Activated T-cell treated with anti-CD3 and anti-CD28 coated beads, Interleukin-2, amount 50 U/mL, for 48 hours (primary cell): ENCODE measurements at regions not wholly inside any gene's neighbourhood (a gene's known extent, or its start where the extent isn't known, plus 50 kb on each side); places are given as distances from the start of the nearest gene placed in this dataset.

Source experiments
- DNase-seq, 2 experiments: peaks; one replicate each; pipeline ENCODE4 v3.0.0-alpha.2; 2020

GRCh38 chr1:175864625-175865024, 121.2 kb upstream of the TNR start:
- no peak for DNase-seq

DNA sequence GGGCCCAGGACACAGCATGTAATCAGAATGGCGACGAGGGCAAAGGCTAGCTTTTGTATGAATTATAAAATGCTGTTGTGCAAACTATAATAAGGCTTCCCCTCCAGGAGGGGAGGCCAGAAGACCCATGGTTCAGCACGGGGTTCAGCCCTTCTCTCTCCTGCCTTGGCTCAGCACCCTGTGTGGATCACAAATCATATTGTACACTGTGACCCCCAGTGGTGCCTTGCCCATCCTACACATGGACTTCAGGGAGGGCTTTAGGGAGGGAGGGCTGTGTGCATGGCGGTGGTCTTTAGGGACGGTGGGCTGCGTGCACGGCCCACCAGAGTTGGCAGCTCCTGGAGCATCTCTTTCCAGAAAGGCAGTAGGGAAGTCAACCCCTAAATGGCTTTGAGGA, 120.8 kb upstream of the TNR start:
- DNase-seq, result no peak

DNA sequence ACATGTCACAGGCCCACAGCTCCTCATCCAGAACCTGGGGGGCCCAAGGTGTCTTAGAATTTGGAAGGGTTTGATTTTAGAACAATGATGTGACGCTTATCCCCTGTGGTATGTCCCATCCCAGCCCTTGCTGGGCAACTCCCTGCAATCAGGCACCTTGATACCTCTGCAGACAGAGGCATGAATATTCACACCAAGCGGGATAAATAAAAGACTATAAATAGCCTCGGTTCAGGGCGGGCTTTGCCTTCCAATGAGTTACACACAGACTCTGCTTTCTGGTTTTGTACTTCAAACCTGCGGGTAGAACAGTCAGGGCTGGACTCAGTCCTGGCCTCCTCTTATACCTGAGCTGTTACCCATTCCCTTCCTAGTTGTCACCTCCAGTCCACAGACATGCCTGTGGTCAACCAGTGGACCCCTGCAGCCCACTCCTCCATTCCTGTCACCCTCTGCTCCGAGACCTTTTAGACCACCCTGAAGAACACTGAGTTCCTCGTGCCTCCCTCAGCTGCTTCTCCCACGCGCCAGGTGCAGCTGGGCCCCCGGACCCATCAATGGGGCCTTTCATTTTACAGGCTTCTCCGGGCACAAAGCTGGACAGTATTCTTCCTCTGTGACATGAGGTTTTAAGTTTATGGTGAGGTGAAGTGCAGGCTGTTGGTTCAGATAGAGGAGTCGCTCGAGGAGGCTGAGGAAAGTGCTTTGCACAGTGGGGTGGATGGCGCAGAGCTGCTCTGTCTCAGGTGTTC, 120.1 kb upstream of the TNR start:
- DNase-seq, result no peak

GRCh38 chr1:175862408-175862807, 119.0 kb upstream of the TNR start:
- no peak for DNase-seq

DNA sequence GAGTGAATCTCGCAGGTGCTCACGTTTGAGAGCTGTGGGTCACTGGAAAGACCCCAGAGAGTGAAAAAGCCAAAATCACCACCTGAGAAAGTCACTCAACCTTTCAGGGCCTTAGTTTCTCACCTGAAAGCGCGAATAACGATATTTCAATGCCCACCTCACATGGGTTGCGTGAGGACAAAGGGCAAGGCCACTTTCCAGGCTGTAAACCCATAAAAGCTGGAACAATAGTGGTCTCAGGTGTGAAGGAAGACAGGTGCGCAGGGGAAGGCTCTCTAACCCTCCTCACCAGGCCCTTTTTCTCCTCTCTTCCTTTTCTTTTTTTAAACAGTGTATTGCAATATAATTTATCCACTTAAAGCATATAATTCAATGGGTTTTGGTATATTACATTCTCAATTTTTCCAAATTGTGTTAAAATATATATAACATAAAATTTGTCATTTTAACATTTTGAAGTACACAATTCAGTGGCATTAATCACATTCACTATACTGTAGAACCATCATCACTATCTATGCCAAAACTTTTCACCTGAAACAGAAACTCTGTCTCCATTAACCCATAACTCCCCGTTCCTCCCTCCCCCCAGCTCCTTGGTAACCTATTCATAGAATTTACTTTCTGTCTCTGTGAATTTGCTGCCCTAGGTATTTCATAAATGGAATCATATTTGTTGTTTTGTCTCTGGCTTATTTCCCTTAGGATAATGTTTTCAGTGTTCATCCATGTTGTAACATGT, 118.4 kb upstream of the TNR start:
- DNase-seq, result no peak

GRCh38 chr1:175857756-175858155, 114.4 kb upstream of the TNR start:
- DNase-seq, result no peak

GRCh38 chr1:175853681-175854080, 110.3 kb upstream of the TNR start:
- no peak for DNase-seq

DNA sequence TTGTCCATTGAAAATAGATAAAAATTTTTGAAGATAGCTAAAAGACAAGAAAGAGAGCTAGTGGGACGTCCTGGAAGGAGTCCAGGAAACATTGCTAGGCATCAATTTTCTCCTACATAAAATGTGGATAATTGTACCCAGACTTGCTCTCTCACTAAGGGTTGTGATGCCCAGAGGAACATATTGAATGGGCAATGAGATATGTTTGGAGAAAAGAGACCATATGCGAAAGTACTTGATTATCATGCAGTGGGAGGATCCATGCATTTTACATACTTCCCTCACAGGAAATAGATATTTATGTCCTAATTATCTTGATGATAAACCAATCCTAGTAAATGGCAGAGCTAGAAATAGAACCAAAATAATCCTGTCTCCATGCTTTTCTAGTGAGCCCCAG, 108.4 kb upstream of the TNR start:
- DNase-seq, result no peak

- DNase-seq, result no peak
Observed at GRCh38 chr1:175848329-175848728, 104.9 kb upstream of the TNR start.

- no peak for DNase-seq
Observed at GRCh38 chr1:175845985-175846384, 102.6 kb upstream of the TNR start.

DNA sequence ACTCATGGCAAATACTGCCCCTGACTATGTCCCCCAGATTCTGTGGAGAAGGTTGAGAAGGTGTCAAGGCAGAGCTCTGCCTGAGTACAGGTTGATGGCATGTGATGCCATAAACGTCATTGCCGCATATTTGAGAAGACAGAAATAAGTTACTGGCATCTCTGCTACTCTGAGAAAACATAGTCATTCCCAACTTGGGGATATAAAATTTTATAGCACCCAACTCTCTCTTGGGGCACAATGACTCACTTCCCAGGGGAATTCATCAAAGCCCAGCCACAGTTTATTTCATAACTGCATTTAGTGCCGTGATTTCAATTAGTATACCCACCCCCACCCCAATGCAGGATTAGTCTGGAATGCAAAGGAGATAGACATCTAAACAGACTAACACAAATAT, 101.9 kb upstream of the TNR start:
- no peak for DNase-seq

DNA sequence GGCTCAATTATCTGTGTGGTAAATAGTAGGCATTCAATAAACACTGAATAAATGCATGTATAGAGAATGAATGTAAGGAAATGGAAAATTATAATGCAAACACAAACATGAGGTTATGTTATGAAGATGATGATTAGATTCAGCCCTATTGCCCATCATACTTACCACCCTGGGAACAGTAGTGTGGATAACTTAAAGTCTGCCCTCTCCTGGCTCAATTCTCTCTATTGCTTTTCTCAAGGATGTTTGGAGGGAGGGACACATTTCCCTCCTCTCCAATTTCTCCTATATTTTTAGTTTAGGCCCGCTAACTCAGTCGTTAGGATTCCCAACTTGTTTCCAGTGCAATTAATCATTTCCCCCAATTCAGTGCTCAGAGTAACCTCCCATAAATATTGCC, 101.5 kb upstream of the TNR start:
- no peak for DNase-seq

GRCh38 chr1:175842550-175842949, 99.2 kb upstream of the TNR start:
- DNase-seq, result no peak

DNA sequence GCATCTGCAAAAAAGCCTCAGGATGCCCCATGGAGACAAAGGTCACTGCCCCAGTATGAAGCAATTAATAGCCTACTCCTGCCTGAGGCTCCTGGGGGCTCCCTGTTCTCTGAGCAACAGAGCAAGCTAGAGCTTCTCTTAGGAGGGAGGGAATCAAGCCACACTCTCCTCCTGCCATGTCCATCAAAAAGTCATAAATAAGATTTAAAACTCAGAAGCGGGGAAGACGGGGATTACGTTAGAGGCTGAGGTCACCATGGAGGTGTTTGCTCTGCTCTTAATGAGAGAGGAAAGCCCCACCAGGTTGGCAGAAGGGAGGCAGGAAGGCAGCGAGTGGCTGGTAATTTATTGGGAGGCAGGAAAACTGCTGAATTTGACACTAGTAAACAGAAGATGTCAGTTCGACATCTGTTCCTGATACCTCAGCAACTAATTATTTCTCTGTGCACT, 98.4 kb upstream of the TNR start:
- DNase-seq, result no peak

DNA sequence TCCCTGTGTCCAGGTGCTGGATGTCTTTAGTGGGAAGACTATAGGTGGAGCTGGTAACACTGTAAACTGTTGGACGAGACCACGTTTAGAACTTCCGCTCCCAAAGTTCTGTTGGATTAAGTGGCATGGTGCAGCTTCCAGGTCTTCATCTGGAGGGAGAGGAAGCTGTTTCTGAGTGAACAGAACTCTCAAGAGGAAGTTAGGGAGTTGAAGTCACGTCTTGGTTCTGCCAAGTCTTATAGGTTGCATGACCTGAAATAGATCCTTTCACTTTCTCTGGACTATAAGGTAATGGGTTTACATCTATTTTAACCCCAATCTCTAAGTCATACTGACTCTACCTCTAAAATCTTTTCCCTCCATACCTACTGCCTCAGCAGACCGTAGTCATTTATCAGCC, 97.4 kb upstream of the TNR start:
- DNase-seq, result no peak

- no peak for DNase-seq
Observed at GRCh38 chr1:175839779-175840669, 96.6 kb upstream of the TNR start.

GRCh38 chr1:175834597-175834996, 91.2 kb upstream of the TNR start:
- no peak for DNase-seq

DNA sequence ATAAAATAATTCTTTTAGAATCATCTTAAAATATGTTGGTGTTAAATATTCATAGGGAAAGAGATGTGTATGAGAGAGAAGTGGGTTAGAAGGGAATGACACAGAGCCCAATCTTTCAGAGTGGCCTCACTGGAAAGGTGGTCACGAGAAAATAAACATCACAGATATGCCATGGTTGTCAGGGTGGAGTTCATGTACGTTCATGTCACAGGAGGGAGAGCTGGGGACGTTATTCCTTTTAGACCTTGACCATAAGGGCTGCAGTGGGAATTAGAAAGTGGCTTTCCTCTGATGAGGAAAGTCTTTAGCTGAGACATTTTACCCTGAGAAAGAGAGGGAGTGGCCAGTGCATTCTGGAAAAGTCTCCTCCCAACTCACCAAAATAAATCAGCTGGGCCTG, 90.6 kb upstream of the TNR start:
- DNase-seq, result no peak

GRCh38 chr1:175833502-175833901, 90.1 kb upstream of the TNR start:
- no peak for DNase-seq

GRCh38 chr1:175830500-175830899, 87.1 kb upstream of the TNR start:
- DNase-seq, result no peak

DNA sequence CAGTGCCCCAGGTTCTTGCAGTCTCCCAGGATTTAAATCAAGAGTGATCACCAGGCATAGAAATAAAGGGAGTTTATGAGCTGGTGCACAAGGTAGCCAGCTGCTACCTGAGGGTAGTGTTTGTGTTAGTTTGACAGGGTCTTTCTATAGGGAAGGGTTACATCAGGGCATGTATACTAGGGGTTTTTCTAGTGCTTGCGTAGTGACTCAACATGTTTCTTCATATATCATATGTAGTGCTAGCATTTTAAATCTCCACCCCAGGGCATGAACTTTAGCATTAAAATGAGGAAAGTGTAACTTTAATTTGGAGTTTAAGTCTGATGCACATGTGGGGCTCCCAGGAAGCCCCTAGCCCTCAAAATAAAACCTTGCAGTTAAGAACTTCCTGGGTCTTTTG, 86.5 kb upstream of the TNR start:
- DNase-seq, result no peak

DNA sequence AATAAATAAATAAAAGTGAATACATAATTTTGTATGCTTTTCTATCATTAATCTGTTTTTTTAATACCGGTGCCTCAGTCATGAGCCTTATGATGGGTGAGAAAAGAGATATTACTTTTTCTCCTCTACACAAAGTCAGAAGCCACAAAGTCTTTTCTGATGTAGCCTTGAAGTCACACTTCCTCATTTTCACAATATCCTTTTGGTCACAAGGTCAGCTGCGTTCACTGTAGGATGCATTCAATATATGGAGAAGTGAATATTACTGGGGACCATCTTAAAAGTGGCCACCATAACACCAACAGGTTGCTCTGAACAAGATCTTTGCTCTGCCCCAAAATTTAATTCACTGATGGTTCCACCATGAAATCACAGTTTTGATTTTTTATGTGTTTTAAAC, 83.3 kb upstream of the TNR start:
- DNase-seq, result no peak

- peak; percentile 49 to 53 for DNase-seq
Observed at GRCh38 chr1:175824079-175824478, 80.7 kb upstream of the TNR start.

DNA sequence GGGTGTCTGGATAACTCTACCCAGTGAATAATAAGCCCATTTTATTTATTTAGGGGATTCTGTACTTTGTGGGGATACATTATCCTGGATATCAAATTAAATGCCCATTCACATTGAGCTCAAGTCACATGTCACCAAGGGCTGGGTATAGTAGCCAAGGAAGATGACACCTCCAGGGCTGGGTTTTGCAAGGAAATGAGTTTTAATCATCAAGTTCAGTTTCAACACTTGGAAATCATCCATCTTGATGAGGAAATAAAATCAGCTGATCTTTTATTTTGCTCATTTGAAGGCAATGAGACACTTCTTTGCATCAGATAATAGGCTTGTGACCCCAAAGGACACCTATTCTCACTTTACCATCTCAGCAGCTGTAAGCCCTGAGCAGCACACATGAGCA, 80.0 kb upstream of the TNR start:
- DNase-seq, result no peak
